ENCODE measurements at regions not wholly inside any gene's neighbourhood (a gene's known extent, or its start where the extent isn't known, plus 50 kb on each side); places are given as distances from the start of the nearest gene placed in this dataset.
"Not testable (repeated sequence)": the region's sequence is repeated elsewhere in the genome, so short reads cannot be mapped to it uniquely, and the experiment has no call there.

DNA sequence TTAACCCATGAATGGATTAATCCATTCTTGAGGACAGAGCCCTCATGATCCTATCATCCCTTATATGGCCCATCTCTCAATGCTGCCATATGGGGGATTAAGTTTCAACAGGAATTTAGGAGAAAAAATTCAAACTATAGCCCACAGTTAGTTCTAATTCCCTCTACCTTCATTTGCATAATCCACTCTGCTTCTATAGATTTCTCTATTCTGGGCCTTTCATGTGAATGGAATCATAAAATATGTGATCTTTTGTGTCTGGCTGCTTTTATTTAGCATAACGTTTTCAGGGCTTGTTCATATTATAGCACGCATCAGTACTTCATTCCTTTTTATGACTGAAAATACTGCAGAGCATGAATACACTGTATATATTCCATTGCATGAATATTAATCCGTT lies 55.4 kb downstream of the CTSL start:
- no peak for DNase-seq (ENCODE audit: low spot score)
- in situ Hi-C loops (cut with HindIII; ENCODE audit: low sequenced_read_pairs), result no loop called here

DNA sequence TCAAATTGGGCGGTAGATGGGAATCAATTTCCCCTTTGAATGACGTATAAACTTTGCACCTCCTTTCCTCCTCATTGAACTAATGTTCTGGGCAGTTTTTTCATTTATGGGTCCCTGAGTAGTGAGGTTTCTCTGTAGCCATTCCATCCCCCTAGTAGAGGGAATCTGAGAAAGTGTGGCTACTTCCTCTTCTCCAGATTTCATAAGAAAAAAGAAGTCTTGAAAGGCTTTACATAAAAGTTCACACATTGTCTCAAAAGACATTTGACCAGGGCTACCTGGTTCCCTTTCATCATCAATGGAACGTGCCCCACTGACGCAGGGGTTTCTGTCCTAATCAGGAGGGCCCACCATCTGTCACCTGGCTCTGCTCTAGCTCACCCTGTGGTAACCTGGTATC lies 57.3 kb downstream of the CTSL start:
- DNase-seq (ENCODE audit: low spot score), result no peak
- in situ Hi-C loops (cut with HindIII; ENCODE audit: low sequenced_read_pairs), result no loop called here

DNA sequence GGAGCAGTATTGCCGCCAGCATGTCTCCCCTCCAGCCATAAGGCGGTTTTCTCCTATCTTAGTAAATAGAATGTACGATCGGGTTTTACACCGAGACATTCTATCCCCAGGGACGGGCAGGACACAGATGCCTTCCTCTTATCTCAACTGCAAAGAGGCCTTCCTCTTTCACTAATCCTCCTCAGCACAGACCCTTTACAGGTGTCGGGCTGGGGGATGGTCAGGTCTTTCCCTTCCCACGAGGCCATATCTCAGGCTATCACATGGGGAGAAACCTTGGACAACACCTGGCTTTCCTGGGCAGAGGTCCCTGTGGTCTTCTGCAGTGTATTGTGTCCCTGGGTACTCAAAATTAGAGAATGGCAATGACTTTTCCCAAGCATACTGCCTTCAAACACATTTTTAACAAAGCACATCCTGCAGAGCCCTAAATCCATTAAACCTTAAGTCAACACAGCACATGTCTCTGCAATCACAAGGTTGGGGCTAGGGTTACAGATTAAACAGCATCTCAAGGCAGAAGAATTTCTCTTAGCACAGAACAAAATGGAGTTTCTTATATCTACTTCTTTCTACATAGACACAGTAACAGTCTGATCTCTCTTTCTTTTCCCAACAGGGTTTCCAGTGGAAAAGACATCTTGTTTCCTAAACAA lies 59.5 kb downstream of the CTSL start:
- in situ Hi-C loops (cut with HindIII; ENCODE audit: low sequenced_read_pairs); DNase-seq (ENCODE audit: low spot score): not testable (repeated sequence)

DNA sequence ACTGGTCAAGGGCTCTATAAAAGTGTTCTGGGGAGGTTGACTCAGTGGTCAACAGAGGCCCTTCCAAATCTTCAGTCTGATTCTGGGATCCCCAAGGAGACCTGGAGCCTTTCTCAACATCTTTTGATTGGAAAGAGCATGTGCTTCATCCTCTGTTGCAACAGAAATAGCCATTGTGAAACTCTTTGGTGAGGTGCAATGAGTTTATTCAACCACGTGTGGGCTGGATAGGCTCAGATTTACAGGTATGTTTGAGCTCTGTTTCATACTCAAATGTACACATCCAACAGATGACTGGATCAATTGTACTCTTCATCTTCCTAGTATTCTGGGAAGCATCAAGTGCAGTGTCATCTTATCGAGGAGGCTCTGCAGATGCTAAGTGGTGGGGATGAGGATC lies 60.5 kb downstream of the CTSL start:
- in situ Hi-C loops (cut with HindIII; ENCODE audit: low sequenced_read_pairs), result no loop called here
- no peak for DNase-seq (ENCODE audit: low spot score)

DNA sequence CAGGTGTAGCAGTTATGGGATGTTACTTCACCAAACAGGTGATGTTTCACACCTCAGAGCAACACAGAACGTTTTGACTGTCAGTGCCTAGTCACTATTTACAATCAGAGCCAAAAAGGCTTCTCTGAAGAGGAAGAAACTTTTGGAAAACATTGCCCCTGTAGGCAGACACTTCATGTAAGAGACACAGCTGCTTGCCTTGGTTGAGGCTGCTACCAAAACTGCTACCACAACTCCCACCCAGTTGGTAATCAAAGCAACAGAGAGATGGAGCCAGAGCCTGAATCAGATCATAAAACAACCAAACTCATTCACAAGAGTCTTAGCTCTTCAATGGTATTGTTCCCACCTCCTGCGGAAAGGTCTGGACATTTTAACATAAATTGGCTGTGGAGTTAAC lies 61.0 kb downstream of the CTSL start:
- in situ Hi-C loops (cut with HindIII; ENCODE audit: low sequenced_read_pairs), result no loop called here

DNA sequence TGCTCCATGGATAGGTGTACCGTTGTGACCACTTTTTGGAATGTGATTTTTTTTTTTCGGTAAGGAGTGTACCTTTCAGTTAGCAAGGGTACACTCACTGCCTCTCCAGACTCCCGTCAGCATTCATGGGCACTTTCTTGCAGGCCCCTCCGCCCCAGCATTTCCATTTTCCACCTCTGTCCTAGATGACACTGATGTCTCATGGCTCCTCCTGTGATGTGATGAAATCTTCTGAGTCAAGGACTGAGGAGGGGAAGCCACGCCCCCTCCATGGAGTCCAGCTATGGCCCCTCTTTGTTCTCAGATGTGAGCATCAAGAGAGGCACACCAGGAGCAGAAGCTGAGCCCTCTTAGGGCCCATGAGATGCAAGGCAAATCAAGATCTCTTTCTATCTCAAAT lies 61.8 kb downstream of the CTSL start:
- DNase-seq (ENCODE audit: low spot score), result no peak
- in situ Hi-C loops (cut with HindIII; ENCODE audit: low sequenced_read_pairs), result no loop called here

More for the DNA sequence above, 61.0 kb downstream of the CTSL start:
- no peak for DNase-seq (ENCODE audit: low spot score)

DNA sequence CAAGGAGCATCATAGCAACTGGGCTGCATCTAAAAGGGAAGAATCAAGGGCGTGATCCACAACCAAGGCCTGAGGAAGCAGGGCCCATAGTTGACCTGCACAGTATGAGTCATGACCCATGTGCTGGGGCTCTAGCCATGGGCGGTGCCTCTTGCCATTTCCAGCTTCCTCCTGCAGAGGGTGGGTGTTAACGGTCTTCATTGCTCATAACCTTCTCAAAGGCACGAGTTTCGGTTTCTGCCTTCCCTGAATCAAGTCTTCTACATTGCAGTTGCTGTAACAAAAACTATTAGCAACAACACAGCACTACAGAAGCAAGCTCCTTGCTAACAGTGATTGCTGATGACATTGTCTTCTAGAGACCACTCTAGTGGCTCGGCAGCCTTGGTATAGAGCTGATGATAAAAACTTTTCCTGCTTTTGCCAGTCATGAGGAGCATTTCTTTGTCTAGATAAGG lies 66.9 kb downstream of the CTSL start:
- no peak for DNase-seq (ENCODE audit: low spot score)
- in situ Hi-C loops (cut with HindIII; ENCODE audit: low sequenced_read_pairs), result no loop called here

DNA sequence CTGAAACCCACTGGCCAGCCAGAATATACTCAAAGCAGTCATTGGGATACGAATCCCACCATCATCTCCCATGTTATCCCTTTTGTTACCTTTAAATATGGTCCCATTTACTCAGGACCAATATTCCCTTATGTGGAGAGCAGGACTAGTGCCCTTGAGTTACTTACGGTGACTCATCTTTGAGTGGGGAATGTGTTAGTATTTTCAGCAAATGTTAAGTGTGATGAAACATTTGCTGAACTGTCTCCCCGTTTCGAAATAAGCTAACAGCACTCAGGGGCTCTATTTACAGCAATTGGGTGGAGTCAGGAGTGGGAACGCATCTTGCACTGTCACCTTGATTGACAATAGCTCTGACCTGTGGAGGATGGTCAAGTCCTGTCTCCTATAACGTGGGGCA lies 67.4 kb downstream of the CTSL start:
- in situ Hi-C loops (cut with HindIII; ENCODE audit: low sequenced_read_pairs), result no loop called here
- no peak for DNase-seq (ENCODE audit: low spot score)

DNA sequence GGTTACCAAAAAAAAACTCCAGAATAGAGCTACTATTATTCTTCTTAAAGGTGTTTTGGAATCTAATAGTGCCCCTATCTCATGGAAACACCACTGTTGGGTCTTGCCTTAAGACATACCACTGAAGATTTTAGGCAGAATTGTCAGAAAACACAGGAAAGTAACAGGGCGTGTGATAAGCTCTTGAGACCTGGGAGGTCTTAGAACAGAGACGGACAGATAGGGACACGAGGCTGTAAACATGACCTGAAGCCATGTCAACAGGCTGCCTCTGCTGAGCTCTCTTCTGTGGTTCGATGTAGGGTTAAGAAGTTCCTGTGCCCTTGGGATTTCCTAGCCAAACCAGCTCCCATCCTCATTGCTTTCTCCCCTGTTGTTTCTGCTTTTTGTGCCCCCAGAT lies 69.3 kb downstream of the CTSL start:
- no peak for DNase-seq (ENCODE audit: low spot score)
- in situ Hi-C loops (cut with HindIII; ENCODE audit: low sequenced_read_pairs), result no loop called here

DNA sequence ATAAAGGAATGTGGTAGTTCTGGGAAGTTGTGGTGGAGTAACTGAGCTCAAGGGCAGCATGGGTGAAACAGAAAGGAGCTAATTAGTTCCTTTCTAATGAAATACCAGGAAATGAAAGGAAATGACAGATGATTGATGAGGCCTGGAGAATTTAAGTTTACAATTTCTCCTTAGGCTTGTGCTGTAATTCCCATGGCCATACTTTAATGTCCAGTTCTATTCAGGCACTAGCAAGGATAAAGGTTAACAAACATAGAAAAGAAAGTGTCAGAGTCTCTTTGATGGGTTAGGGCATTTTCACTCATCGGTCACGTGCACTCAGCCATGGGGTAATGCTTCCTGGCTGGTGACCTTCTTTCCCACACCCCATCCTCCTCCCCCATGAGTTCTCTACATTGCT lies 70.3 kb downstream of the CTSL start:
- in situ Hi-C loops (cut with HindIII; ENCODE audit: low sequenced_read_pairs), result no loop called here
- no peak for DNase-seq (ENCODE audit: low spot score)

DNA sequence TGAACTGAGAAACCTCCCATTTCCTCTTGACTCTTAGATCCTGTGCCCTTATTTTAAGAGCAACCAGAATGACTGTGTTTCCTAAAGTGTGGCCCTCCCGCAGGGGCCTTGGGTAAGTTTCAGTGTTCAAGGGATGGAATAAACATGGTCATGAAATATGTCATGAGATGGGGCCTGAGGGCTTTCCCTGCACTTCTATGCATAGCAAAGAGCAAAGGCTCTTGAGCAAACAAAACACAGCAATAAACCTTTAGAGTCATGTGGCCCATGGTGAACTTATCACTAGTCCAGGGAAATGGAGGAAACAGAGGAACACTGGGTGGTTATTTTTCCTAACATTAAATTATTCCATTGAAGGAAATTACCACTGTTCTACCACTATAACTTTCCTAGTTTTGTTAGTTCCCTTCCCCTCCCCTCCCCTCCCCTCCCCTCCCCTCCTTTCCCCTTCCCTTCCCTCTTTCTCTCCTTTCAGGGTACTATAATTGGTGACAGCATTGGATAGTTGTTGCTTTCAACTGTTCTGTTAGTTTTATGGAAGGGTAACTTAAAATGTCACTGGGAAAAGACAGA lies 72.4 kb downstream of the CTSL start:
- DNase-seq (ENCODE audit: low spot score), result no peak
- in situ Hi-C loops (cut with HindIII; ENCODE audit: low sequenced_read_pairs), result no loop called here

DNA sequence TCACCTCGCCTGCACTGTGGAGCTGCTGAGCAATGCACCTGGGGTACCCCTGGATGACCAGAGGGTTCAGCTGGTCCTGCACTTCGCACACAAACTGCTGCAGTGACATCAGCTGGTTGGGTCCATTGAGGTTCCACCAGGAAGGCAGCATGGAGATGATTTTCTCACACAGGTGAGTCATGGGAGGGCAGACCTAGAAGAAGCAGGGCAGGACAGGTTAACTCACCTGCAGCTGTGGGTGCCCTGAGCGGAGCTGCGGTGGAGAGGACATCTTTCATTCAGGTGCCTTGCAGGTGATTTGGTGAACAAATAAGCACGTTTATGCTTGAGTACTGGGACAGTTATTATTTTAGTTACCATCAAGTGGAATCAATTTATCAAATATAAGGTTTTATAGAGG lies 73.6 kb downstream of the CTSL start:
- in situ Hi-C loops (cut with HindIII; ENCODE audit: low sequenced_read_pairs), result no loop called here
- no peak for DNase-seq (ENCODE audit: low spot score)

DNA sequence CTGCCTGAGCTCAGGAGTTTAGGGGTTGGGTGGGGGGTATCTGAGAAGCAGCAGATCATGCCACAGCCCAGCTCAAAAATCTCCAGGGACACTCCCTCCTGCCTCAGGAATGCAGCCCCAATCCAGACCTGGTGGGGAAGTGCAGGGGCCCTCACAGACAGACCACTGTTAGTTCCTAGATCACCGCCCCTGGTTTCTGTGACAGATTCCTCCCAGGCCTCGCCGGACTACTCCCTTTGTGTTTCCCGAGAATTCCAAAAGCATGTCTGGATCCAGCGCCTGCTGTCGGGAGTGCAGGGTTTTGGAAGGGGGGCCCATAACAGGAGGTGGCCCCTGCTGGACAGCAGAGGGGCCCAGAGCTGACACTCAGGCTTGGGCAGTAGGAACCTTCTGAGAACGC lies 74.5 kb downstream of the CTSL start:
- no peak for DNase-seq (ENCODE audit: low spot score)
- in situ Hi-C loops (cut with HindIII; ENCODE audit: low sequenced_read_pairs), result no loop called here

DNA sequence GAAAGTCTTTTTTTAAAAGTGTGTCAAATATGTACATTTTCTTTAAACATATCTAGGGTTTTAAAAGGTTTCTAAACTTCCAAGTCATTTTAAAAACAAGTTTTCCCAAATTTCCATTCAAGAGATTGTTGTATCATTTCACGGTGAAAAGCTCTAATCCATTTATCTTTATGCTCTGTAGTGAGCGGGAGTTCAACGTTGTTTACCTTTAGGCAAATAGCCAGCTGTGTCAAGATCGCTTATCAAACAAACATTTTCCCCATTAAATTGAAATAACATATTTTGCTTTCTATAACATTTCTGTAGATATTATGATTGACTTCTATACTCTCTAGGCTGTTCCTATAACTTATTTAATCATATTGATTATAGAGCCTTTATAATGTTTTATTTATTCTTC lies 75.1 kb downstream of the CTSL start:
- in situ Hi-C loops (cut with HindIII; ENCODE audit: low sequenced_read_pairs), result no loop called here
- DNase-seq (ENCODE audit: low spot score), result no peak

DNA sequence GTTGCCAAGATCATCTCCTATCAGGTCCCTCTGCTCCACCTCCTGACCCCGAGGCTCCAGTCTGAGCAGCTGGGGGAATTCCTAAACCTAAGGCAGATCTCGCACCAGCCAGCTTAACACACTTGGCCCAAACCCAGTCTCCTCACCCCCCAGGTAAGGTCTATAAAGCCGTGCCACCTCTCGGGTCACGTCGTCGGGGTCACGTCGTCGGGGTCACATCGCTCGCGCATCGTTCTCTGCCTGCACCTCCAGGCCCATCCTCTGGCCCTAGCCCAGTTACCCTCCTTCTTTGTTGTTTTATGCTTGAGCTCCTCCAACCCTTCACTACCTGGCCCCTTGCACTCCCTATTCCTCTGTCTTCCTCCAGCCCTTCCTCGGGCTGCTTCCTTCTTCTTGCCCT lies 77.2 kb downstream of the CTSL start:
- in situ Hi-C loops (cut with HindIII; ENCODE audit: low sequenced_read_pairs), result no loop called here
- DNase-seq (ENCODE audit: low spot score), result no peak

DNA sequence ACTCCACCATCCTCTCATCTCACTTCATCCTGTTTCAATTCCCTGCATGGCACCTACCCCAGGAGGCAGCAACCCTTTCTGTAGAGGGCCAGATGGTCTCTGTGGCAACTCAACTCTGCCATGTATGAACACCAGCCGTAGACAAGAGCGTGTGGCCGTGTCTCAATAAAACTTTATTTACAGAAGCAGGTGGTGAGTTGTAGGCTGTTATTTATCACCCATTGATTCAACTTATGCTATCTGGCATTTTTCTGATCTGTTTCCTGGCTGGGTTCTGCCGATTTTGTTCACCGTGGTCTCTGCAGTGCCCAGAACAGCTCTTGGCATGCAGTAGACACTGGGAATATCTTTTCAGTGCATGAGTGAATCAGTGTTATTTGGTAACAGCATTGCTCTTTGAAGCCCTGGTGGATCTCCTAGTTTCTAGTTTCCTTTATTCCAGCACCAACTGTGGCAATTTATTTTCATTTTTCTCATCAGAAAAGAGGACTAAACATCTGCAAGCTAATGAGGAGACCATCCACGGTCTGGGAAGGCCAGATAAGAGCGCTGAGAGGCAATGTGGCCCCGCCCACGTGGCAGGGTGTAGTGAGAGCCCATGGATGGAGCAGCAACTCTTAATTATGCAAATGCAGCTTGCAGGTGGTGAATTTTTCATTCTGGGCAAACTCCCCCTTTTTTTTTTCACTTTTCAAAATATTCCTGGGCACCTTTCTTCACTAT lies 77.9 kb downstream of the CTSL start:
- in situ Hi-C loops (cut with HindIII; ENCODE audit: low sequenced_read_pairs), result no loop called here
- DNase-seq (ENCODE audit: low spot score), result no peak

DNA sequence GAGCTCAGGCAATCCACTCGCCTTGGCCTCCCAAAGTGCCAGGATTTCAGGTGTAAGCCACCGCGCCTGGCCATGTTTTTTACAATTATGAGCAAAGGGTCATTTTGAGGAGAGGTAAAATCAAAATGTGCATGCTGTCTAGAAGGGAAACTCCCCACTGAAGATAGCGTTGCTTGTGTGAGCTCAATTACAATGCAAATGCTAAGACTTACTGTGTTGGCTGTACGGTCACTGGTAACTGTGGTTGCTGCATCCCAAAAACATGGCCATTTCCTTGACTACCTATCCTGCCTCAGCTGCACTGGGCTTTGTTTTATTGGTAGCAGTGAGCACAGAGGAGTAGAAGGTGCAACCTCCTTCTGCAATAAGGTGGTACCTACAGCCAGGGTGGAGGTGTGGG lies 77.4 kb upstream of the SPATA31E1 start:
- in situ Hi-C loops (cut with HindIII; ENCODE audit: low sequenced_read_pairs), result no loop called here

DNA sequence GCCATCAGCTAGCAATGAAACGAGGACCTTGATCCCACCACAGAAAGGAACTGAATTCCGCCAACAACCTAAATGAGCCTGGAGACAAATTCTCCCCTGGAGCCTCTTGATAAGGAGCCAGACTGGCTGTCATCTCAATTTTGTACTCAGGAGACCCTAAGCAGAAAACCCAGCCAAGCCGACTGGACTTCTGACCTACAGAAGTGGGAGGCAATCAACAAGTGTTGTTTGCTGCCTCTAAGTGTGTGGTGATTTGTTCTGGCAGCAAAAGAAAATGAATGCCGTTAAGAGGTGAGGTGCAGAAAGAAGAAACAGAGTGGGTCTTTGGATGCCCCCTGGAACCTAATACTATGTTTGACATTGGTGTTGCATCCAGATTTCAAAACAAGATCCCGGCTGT lies 72.7 kb upstream of the SPATA31E1 start:
- no peak for DNase-seq (ENCODE audit: low spot score)
- in situ Hi-C loops (cut with HindIII; ENCODE audit: low sequenced_read_pairs), result no loop called here

More for the DNA sequence above, 77.4 kb upstream of the SPATA31E1 start:
- no peak for DNase-seq (ENCODE audit: low spot score)

DNA sequence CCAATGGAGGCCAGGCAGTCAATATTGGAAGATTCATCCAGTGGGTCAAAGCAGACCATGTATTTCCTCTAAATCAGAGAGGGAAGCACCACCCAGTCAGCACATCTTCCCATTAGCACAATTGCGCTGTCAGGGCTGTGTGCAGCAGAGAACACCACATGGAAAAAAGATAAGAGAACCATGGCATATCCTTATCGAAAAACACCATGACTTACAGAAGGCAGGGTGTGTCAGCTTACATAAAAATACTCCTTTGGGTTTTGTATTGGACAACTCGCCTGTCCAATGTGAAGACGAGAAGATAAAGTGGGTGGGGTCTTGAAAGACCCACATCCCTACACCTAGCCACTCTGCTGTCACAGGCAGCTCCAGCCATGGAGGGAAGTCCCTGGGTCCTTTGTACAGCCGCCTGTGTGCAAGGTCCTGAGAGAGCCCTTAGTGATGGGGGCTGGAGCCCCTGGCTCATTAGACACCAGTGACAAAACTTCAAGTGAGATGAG lies 71.9 kb upstream of the SPATA31E1 start:
- no peak for DNase-seq (ENCODE audit: low spot score)
- in situ Hi-C loops (cut with HindIII; ENCODE audit: low sequenced_read_pairs), result no loop called here

DNA sequence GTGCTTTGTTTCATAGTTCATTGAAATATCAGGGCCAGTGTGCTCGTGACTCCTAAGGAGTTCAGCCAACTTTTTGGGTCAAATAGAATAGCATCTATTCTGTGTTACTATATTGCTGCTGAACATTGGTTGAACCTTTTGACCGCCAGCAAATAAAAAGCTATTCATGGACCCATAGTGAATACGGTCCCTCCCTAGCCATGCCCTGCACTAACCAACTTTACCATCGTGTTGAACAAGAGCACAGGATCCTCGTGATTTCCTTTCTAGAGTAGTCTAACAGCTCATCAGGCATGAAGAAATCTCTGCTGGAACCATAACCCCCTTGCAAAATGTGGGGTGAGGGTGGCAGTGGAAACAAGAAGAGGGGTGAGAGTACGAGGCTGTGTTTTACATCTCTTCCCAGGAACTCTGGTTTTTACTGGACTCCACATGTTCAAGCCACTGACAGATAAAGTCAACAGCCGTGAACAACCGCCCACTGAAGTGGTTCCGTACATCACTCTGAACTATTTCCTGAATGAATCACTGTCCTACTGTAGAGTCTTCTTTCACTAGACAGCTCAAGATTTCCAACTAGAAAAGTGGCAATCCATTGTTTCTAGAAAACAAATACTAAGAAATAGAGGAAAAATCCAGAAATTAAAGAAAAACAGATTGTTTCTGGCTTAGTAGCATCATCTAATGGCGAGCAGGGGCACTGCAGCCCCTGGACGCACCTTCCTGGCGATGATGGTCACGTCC lies 70.1 kb upstream of the SPATA31E1 start:
- no peak for DNase-seq (ENCODE audit: low spot score)
- in situ Hi-C loops (cut with HindIII; ENCODE audit: low sequenced_read_pairs), result no loop called here
